Esophagus squamous epithelium (tissue), 4 donors: ENCODE measurements at regions not wholly inside any gene's neighbourhood (a gene's known extent, or its start where the extent isn't known, plus 50 kb on each side); places are given as distances from the start of the nearest gene placed in this dataset.

Experiments used
- POLR2A ChIP-seq, 4 donors: fragments of 450-650 bp; IDR thresholded peaks; one replicate each; pipeline ENCODE4 v1.6.1; 2017; ENCODE audit warnings: antibody characterized with exemption in 4 of 4, mild to moderate bottlenecking in 4 of 4, moderate library complexity in 3 of 4
- TF ChIP-seq, protein P1 (sequence below), 6 experiments: fragments of 450-650 bp in 4 of 6; fragments of 200-600 bp in 2 of 6; sonication (generic) in 2 of 6; IDR thresholded peaks; one replicate each; pipeline ENCODE4 v1.5.1; 2016 to 2019; ENCODE audit warnings: antibody characterized with exemption in 6 of 6, mild to moderate bottlenecking in 4 of 6, moderate library complexity in 4 of 6

DNA sequence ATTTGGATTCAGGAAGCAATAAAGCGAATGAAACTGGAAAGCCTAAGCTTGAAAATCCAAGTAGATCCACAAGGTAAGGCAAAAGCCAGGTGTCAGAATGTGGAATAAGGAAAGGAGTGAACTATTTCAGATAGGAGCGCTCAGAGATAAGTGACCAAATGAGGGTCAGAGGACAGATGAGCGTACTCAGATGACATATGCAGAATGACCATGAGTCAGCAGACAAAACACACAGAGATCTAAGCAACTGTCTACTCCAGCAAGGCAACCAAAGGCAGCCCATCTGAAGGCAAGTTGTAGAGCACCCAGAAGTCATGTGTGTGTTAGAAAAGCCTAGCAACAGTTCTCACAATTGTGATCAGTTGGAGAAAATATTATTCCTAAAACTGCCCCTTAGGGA, 548.4 kb upstream of the FSHR start:
- TF ChIP-seq, protein P1, sequence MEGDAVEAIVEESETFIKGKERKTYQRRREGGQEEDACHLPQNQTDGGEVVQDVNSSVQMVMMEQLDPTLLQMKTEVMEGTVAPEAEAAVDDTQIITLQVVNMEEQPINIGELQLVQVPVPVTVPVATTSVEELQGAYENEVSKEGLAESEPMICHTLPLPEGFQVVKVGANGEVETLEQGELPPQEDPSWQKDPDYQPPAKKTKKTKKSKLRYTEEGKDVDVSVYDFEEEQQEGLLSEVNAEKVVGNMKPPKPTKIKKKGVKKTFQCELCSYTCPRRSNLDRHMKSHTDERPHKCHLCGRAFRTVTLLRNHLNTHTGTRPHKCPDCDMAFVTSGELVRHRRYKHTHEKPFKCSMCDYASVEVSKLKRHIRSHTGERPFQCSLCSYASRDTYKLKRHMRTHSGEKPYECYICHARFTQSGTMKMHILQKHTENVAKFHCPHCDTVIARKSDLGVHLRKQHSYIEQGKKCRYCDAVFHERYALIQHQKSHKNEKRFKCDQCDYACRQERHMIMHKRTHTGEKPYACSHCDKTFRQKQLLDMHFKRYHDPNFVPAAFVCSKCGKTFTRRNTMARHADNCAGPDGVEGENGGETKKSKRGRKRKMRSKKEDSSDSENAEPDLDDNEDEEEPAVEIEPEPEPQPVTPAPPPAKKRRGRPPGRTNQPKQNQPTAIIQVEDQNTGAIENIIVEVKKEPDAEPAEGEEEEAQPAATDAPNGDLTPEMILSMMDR (IDR thresholded peaks at IDR 0.05) = no peak
- TF ChIP-seq POLR2A (IDR thresholded peaks at IDR 0.05) = no peak
